SK-N-DZ (cell line): ENCODE measurements at regions not wholly inside any gene's neighbourhood (a gene's known extent, or its start where the extent isn't known, plus 50 kb on each side); places are given as distances from the start of the nearest gene placed in this dataset.
A peak's percentile ranks its signal among the peaks of the same experiment; 100 is the strongest.
"Not testable (repeated sequence)": the region's sequence is repeated elsewhere in the genome, so short reads cannot be mapped to it uniquely, and the experiment has no call there.

Experiments
- DNase-seq: peaks from one replicate; pipeline ENCODE4 v3.0.0-alpha.2; 2015; ENCODE audit warnings: low spot score

DNA sequence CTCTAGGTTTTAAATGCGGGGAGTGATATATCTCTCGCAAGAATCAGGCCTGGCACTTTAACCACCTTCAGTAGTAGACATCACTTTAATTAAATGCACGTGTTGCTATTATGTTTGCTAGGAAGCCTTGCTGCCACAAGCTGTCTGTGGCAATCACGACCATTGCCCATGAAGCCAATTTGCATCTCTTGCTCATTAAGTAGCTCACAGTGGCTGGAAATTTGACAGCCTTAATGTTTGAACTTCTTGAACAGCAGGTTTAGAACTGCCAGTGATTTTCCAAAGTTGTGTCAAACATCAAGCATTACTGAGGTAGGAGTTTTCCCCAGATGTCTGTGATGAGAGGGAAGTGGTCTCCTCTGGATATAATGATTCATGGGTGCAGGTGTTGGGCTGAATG is 642.3 kb upstream of the CPEB2 start:
- DNase-seq = no peak

DNA sequence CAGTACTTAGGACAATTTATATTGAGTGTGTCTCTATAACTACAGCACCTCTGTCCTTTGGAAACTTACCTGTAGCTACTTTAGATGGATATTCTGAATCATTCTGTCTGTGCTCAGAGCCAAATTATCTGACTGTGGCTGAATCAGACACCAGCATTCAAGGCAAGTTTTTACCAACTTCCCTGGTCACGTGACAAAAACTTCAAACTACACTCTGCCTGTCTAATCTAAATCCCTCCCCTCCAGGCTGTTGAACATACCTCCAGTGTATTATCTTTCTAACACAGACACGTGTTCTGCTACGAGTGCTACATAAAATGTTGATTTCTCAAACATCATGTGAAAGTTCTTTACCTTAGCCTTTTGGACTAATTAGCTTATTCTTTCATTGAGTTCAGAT is 641.2 kb upstream of the CPEB2 start:
- no peak for DNase-seq

DNA sequence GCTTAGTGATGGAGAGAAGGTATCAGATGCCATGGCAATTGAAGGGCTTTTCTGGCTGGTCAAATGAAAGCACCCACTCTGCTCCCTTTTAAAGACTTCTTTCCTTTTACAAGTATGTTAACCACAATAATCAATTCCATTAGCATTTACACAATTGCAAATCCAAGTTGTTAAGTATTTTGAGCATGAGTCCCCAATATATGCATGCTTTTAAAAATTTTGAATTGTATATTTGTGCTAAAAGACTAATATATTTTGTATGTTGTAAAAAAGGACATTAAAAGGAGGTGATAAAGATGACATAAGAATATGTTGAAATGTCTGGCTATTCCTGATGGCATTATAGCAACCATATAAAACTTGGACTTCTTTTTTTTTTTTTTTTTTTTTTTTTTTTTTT is 639.9 kb upstream of the CPEB2 start:
- no peak for DNase-seq

DNA sequence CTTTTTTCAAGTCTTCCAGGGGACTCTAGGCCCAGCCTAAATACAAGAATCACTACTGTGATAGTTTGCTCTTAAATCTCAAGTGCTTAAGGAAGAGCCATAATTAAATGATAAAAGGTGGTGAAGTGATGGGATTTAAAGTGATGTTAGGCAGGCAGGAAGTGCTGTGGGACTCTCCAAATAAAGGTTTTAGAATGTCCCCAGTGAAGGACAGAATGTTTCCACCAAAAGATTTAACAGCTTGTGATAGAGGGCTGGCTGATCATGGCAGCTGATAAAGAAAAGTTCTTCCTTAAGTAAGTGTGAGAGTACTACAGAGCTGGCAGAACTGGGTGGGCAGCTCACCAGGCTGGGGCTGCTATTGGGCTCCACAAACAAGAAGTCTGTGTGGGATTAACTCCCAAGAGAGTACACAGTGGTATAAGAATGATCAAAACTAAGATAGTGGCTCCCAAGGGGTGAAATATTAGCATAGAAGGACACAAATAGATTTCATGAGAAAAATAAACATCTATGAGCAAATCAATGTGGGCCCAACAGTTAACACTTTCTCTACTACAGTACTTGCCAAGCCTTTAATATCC is 637.2 kb upstream of the CPEB2 start:
- no peak for DNase-seq

DNA sequence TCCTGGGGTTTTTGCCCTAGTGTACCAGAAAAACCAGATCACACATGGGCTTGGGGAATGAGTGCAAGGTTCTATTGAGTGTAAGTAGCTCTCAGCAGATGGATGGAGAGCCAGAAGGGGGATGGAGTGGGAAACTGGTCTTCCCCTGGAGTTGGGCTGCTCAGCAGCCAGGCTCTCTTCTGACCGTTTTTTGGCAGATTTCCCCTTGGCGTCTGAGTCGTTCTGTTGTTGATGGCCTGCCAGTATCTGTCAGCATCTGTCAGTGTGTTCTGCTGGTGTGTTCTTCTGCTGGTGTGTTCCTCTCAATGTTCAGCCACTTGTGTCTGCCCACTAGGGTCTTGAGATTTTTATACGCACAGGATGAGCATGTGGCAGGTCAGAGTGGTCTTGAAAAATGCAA is 633.9 kb upstream of the CPEB2 start:
- no peak for DNase-seq

DNA sequence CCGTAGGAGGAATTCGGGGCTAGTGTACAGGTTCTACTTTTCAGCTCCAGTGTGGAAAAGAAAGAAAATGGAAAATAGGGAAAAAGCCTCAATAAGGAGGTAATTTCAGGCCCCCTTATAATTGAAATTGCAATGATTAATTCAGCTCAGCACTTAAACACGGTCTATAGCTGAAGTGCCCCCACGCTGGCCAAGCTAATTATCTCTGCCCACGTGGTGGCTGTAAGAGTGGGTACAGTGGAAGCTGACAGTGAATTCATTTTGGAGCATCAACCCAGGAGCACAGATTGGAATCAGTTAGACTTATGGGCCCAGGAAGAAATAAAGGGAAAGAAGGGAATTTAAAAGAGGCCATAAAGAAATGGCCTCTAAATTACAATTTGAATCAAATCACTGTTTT is 631.1 kb upstream of the CPEB2 start:
- DNase-seq = no peak

DNA sequence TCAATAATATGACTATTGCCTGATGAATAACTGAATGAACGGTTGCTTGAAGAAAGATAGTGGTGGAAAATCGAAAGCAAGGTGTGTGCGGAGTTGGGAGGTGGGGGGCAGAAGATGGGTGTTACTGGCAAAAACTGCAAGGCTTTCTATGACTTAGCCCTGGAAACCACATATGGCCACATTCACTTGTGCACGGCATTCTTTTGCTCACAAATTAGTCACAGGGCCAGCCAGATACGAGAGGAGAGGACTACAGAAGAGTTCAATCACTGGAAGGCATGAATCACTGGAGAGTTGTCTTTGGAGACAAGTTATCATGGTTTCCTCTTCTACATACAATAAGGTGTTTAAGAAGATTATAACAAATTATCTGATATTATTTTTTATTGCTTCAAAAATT is 626.5 kb upstream of the CPEB2 start:
- no peak for DNase-seq

DNA sequence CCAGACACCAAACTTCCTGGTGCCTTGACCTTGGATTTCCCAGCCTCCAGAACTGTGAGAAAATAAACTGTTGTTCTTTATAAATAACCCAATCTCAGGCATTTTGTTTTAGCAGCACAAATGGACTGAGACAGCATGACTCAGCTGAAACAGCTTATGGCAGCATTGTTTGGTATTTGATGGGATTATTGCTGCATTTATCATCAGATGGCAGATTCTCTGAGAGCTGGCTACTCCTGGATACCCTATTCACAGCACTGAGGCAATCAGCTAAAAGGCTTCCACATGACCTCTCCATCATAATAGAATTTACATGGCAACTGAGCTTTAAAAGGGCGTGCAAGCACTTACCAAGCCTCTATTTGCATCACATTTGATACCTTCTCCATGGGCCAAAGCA is 623.1 kb upstream of the CPEB2 start:
- DNase-seq = no peak

DNA sequence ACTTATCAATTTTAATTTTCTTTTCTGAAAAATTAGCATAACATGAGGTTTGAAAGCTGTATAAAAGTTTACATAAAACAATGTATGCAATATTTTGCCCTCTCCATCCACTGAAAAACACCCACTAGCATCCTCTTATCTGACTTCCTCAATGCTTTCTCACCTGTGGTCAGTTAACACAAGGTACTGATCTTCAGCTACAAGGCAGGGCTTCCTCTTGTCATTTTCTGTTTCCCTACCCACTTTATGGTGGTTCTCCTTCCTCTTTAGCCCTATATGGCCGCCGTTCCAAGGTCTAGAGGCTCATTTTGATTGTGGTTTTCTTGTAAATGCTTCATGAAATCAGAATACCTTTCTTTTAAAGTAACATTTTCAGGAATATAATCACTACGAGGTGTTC is 618.6 kb upstream of the CPEB2 start:
- DNase-seq = no peak

DNA sequence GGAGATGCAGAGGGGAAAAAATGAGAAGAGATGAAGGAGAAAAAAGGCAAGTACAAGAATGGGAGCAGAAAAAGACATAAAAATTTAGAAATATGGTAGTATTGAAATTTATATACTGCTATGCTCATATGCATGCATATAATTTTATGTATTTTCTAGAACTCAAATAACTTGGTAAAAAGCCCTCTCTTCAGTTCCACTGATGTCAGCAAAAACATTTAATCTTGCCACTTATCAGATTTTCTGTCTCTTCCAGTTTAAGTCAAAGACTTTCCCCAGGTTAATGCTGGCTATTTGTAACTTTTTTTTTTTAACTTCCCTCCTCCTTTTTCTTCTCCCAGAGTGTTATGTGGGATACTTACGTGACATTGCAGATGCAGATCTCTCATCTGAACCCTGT is 617.5 kb upstream of the CPEB2 start:
- no peak for DNase-seq

DNA sequence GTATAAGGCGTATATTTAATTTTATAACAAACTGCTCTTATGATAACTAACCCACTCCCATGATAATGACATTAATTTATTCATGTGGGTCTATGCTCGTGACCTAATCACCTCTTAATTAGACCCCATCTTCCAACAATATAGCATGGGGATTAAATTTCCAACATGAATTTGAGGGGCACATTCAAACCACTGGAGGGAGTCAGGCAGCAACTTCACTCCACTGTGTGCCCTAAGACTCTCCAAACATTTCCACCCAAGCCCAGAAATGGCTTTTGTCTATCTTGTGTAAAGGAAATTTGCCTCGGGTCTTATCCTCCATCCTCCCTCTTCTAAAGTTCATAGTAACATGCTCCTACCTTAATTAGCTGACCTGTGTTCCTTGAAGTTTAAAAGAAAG is 616.1 kb upstream of the CPEB2 start:
- no peak for DNase-seq

DNA sequence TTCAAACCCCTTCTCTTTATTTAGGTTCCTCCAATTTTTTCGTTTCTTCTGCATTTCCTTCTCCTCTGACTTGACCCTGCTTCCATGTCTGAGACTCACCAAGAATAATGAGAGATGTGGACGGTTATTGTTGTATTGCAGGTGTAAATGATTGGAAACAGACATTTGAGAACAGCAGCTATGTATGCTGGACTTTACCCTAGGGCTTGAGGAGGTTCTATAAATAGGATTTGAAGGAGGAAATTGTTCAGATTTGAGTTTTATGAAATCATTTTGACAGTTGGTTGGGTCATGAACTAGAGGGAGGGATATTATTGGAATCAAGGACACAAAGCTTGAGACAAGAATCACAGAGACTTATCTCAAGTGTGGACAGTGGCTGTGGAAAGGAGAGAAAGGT is 614.6 kb upstream of the CPEB2 start:
- DNase-seq = no peak

DNA sequence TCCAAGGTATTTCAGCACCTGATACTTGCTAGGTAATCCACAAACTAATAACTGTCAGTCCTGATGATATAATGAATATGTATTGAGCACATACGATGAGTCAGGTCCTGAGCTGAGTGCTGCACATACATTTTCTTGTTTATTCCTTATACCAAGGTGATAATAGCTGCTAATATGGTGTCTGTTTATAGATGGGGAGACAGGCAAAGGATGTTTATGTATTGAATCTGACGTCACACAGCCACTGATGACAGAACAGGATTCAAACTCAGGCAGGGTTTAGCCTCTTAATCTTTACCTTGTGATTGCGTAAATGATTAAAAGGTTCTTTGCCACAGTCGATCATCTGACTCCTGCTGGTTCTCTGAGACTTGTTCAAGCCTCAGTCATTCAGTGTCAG is 609.9 kb upstream of the CPEB2 start:
- no peak for DNase-seq

DNA sequence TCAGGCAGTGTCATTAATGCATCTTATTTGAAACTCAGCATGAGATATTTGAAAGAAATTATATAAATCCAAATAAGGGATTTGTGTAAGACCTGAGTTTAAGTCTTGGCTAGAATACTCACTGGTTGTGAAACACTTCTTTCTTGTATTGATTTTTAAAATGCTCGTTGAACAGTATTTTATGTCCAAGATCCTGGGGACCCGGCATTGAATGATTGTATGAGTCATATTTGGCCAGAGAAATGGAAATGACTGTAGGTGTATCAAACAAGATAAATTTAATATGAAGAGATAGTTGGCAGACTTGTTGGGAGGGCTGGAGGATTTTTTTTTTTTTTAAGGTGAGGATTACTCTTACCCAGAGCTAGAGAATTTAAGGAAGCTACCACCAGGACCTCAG is 606.1 kb upstream of the CPEB2 start:
- no peak for DNase-seq

DNA sequence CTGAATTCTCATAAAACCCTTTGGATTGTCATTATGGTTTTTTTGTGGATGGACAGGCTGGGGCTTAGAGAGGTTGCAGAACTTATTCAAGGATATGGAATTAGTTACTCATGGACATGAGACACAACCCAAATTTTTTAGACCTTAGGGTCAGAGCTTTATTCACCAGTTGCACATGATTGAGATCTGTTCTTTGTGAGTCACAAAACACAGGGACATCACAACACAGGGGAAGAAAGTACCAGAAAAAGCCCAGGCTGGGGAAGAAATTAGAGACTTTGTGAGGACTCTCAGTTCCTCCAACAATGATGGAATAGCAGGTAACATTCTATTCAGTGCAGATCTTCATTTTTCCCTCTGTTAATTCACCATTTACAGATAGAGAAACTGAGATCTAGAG is 602.4 kb upstream of the CPEB2 start:
- DNase-seq = no peak

DNA sequence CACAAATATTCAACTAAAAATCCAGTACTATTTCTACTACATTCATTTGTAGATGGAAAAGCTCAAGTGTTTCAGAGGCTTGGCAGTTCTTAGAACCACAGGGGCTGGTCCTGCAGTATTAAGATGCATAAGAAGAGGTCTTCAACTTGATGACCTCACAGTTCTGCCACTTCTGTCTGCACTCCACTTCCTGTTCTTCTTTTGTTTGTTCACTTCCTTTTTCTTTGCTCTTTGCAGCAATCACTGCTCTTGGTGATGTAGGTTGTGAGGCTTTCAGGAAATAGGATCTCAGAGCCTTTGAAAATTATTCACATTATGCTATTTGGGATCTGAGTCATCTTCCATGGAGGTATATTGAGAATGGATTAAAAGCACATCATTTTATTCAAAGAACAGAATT is 602.0 kb upstream of the CPEB2 start:
- no peak for DNase-seq

DNA sequence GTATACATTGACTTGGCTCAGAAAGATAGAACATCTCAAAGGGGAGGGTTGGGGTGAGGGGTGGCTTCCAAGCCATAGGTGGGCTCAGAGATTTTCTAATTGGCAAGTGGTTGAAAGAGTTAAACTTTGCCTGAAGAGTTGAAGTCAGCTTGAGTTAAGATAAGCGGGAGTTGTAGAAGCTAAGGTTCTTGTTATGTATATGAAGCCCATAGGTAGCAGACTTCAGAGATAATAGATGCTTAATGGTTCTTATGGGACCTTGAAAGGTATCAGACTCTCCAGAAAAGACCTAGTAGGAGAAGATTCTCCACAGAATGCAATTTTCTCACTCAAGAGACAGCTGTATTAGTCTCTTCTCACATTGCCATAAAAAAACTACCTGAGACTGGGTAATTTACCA is 599.1 kb upstream of the CPEB2 start:
- DNase-seq = no peak

DNA sequence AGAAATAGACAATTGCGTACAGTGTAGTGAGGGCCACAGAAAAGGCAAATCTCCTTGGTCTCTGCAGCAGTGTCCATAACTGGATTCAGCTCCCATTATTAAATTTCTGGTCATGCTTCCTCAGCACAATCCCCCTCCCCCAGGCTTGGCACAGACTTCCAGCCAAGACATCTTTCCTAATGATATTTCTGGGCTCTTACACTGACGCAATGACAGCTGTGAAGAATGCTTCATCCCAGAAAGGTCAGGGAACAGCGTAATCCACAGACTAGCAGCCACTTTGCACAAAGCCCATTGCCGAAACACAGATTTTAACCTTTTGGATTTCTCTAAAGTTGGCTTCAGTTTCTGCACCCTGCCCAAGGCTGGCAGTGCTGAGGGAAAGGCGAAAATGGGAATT is 597.6 kb upstream of the CPEB2 start:
- peak; percentile 64 for DNase-seq

DNA sequence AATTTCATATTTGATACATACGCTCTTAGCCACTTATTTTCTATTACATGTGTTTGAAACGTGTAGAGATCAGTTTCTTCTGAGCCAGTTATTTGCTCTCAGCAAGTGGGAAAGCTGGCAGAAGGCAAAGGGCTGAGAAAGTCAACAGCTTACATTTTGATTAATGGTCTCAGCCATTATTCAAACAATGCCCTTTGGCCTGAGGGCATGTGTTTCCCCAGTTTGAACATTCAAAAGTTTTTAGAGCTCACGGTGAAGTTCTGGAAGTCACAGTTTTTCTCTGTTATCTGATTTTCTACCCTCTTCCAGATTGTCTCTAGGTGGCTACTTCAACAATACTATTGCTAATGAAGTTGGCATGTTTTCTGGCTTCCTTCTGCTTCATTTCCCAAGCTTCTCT is 591.8 kb upstream of the CPEB2 start:
- DNase-seq = no peak

DNA sequence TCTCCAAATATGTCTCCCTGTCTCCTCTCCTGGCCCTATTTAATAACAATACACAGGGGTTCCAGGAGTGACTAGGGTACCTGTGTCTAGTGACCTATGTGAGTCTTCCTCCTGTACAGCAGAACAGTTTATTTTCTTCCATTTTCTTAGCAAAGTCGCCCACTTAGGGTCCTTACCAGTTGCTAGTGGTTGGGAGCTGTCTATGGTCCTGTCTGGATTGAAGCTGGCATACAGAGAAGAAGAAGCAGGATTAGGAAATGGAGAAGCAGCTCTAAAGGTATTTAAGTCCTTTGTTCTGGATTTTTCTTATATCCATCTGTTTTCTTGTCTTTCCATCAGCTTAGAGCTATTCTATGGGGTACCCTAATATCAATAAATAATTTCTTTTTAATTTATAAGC is 587.1 kb upstream of the CPEB2 start:
- no peak for DNase-seq

DNA sequence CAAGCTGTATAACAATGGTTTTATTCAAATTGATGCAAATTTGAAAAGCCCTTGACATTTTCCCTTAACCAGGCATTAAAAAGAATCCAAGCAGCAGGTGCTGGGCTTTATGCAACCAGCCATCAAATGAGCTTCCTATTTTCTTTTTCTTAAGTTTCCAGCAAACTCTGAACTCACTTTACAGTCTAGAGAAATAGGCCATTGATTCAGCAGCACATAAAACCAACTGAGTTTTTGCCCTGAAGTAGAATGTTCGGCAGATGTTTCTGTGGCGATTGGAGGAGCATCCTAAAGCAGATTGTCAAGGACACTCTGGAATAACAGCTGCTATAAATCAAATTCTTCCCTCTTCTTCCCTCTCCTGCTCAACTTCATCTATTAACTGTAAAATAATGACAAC is 582.8 kb upstream of the CPEB2 start:
- DNase-seq = no peak

DNA sequence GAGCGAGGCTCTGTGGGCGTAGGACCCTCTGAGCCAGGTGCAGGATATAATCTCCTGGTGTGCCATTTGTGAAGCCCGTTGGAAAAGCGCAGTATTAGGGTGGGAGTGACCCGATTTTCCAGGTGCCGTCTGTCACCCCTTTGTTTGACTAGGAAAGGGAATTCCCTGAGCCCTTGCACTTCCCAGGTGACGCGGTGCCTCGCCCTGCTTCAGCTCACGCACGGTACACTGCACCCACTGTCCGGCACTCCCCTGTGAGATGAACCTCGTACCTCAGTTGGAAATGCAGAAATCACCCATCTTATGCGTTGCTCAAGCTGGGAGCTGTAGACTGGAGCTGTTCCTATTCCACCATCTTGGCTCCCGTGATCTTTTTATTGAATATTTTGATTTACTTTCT is 576.0 kb upstream of the CPEB2 start:
- not testable (repeated sequence) for DNase-seq

DNA sequence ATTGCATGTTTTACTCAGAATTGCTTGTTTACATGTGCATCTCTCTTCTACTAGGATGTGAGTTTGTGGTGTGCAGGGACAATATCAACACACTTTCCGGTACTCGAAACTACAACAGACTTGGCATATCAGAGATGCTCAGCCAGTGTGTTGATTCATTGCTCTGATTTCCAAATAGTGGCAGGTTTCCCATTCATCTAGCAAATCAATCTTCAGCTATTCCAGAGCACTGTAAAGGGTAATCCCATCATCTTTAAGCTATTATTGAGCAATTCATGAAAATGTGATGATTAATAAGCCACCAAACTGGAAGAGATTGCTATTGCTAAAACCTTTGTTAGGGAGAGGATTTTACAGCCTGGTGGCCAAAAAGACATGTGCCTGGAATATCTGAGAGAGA is 574.2 kb upstream of the CPEB2 start:
- DNase-seq = no peak
